Bone marrow (tissue), 2 donors: ENCODE measurements at regions not wholly inside any gene's neighbourhood (a gene's known extent, or its start where the extent isn't known, plus 50 kb on each side); places are given as distances from the start of the nearest gene placed in this dataset.
"Not testable (repeated sequence)": the region's sequence is repeated elsewhere in the genome, so short reads cannot be mapped to it uniquely, and the experiment has no call there.

Experiments used
- DNase-seq, 2 donors: peaks; one replicate each; lab custom pipeline; 2025; lab: John Stamatoyannopoulos, UW

DNA sequence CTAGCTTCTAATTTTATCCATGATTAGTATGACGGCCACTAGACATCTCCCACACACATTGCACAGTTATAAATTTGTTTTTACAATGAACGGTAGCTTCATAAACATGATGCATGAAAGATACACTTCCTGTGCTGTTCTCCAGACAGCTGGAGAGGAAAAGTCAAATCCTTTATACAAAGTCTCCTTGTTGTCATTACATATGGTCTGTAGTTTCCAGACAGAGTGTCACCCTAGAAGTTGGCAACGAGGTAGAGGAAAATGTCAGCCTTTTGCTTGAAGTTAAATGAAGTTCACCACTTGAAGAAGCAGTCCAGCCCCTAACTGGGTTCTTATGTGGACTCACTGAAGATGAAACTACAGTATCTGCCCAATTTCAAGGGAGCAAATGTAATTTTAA lies 253.0 kb upstream of the P2RY1 start:
- peak in 1 of 2 donors; percentile 12 for DNase-seq

DNA sequence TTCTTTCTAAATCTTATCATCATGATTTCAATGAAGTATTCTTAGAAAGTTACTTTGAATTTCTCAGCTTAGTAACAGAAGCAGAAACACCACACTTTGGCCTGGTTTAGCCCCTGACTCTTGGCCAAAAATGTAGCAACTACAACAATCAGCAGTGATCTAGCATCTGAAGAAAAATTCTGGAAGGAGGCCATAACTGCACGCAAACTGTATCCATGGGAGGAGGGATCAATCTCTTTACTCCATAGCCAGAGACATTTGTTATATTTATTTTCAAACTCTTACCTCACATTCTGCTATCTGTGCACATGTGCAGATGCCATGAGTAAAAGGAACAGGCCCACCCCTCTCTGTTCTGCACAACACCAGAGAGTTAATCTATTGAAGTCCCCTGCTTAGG lies 251.0 kb upstream of the P2RY1 start:
- no peak for DNase-seq

- DNase-seq = no peak
Observed at GRCh38 chr3:152586974-152587373, 248.0 kb upstream of the P2RY1 start.

DNA sequence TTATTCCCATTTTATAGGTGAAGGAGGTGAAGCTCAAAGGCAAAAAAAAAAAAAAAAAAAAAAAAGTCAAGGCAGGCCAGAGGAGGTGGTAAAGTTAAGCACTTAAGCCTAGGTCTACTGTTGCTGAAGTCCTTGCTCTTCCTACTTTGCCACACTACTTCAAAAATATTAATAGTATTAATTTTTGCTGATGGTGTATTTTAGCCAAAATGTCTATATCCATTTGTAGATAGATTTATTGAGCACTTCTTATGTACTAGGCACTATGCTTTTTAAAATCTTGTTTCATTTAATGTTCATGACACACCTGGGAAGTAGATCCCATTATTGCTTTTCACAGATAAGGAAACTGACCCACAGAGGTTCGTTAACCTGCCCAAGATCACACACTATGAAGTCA lies 247.1 kb upstream of the P2RY1 start:
- no peak for DNase-seq

DNA sequence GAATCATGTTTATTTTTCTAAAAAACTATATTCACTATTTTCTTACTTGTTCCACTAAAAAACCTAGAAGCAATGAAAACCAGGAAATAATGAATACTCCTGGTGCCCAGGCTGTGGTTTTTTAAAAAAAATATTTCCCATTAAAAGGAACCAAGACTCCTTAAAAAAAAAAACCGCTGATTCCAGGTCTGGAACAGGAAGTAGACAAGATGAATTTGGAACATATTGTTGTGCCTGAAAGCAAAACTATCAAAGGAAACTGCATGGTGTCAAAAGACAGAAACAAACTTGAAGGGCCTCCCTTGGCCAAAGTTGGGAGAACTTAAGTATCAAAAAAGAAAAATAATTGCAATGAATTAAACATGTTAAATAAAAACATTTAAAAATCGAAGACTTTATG lies 245.3 kb upstream of the P2RY1 start:
- DNase-seq = no peak

- no peak for DNase-seq
Observed at GRCh38 chr3:152591515-152591914, 243.4 kb upstream of the P2RY1 start.

- no peak for DNase-seq
Observed at GRCh38 chr3:152593242-152593641, 241.7 kb upstream of the P2RY1 start.

GRCh38 chr3:152595975-152596821 lies 238.7 kb upstream of the P2RY1 start:
- peak in 1 of 2 donors; percentile 94 for DNase-seq

DNA sequence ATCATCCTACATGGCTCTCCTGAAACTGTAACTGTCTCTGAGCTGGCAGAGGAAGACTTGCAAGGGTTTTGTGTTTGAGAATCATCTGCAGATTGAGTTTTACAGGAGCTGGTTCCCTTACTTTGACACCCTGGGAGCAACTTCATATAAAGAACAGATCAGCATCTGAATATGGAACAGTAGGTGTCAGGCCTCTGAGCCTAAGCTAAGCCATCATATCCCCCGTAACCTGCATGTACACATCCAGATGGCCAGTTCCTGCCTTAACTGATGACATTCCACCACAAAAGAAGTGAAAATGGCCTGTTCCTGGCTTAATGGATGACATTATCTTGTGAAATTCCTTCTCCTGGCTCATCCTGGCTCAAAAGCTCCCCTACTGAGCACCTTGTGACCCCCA lies 238.1 kb upstream of the P2RY1 start:
- not testable (repeated sequence) for DNase-seq

GRCh38 chr3:152606146-152606545 lies 228.8 kb upstream of the P2RY1 start:
- DNase-seq = no peak

- no peak for DNase-seq
Observed at GRCh38 chr3:152607179-152607578, 227.8 kb upstream of the P2RY1 start.

GRCh38 chr3:152608696-152609594 lies 226.0 kb upstream of the P2RY1 start:
- DNase-seq = no peak

DNA sequence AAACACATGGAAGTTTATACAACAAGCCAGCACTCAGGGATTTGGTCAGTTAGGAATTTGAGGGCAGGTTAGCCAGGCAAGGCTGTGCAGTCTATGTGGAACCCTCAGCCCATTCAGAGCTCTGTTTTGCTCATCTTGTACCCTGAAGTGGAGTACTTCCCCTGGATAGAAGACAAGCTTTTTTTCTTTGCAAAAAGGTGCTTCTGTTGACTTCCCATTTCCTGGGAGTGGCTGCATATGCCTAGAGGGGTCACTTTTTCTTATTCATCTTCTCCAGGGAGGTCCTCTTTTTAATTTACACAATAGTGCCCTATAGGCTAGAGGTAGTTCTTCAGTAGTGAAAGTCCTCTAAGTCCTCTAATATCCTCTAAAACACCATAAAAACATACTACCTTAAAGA lies 225.0 kb upstream of the P2RY1 start:
- DNase-seq = no peak

GRCh38 chr3:152610622-152611021 lies 224.3 kb upstream of the P2RY1 start:
- no peak for DNase-seq

- DNase-seq = no peak
Observed at GRCh38 chr3:152611905-152612304, 223.0 kb upstream of the P2RY1 start.

- no peak for DNase-seq
Observed at GRCh38 chr3:152613851-152614250, 221.1 kb upstream of the P2RY1 start.

DNA sequence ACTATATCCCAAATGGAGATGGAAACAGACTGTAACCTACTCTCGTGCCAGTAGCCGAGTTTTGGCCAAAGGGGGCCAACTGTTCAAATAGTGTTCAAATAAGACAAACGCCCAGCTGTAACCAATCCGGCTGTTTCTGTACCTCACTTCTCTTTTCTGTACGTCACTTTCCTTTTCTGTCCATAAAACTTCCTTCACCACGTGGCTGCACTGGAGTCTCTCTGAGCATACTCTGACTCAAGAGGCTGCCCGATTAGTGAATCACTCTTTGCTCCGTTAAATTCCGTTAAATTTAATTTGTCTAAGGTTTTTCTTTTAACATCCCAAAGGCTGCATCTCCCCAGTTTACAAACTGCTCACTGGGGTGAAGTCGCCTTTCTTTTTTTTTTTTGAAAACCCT lies 219.2 kb upstream of the P2RY1 start:
- DNase-seq = no peak

DNA sequence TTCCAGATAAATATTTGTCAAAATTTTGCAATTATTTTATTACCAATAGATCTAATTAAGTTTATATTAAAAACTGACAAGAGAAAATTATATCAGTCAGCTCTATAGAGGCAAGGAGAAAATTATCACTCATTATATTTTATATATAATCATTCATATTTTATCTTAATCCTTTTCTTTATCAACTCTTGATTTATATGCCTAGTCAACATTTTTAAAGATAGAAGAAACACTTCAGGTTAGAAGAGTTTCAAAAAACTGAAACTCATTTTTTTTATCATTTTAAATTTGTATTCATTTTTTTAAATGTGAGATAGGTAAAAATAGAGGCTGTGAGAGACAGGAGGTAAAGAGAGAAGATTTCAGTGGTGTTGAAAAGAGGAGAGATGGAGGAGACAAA lies 217.3 kb upstream of the P2RY1 start:
- no peak for DNase-seq

DNA sequence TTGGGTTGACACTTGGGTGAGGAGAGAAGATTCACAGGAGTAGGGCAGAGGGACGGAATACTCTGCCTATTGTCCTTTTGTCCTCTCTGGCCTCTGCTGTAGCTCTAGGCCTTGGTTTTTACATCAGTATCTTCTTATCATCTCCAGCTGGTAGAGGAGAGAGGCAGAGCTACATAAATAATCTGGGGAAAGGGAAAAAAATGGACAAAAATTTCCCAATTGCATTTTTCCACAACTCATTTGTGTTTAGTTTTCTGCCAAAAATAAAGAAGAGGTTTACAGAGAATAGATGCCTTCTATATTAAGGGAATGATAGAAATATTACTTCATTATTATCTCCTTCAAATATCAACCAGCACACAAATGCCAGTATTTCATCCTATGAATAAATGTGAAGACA lies 216.4 kb upstream of the P2RY1 start:
- DNase-seq = no peak

GRCh38 chr3:152619691-152620090 lies 215.2 kb upstream of the P2RY1 start:
- no peak for DNase-seq

DNA sequence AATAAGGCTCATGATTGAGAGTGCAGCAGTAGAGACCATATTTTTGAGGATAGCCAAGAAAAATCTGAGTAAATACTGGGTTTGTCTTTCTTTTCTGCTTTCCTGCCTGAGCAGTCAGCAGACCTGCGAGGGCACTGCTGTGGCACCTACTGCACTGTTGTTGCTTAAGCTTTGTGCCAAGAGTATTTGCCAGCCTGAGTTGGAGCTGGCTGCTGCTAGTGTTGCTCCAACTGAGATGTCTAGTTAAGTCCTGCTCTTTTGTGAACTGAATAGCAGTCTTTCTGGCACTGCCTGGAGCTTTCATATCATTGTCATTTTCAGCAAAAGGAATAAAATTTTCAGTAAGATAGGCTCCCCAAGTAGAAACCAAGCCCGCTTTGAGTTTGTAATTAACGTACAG lies 214.5 kb upstream of the P2RY1 start:
- DNase-seq = no peak

DNA sequence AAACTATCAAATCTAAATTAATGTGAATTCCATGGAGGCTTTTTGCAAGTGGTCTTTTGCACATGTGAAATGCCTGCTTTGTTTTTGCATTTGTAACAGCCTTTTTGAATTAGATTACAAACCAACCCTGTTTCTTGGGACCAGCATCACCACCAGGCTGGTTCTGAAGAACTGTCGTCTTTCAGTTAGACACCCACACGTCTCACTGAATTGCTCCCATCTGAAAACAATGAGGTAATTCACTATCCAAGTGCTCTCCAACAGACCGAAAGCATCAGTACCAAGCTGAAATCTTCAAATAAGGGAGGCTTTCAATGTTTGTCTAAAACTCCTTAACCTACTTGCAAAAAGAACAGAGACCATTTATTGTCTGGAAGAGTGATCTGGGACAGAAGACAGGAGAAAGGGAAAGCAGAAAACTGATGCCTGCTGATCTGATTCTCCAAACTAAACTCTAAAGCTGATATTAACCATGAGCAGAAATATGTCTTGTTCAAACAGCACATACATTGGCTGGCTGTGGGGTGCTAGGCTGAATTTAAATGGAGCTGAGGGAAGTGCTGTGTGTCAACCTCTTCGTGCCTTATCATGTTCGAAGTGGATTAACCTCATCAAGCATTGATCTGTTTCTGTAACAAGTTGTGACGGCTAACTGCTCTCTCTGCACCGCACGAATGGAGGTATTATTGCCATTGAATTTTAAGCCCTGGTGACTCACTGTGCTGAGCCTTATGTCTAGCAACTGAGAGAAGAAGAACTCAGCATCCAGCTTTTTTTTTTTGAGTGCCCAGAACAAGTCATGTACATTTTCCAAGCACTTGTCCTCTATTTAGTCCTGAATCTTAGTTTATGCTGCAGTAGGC lies 213.7 kb upstream of the P2RY1 start:
- DNase-seq = no peak
